ENCODE measurements at regions not wholly inside any gene's neighbourhood (a gene's known extent, or its start where the extent isn't known, plus 50 kb on each side); places are given as distances from the start of the nearest gene placed in this dataset.

- in situ Hi-C loops (cut with MboI; ENCODE audit: low sequenced_read_pairs, unreplicated experiment), result loop anchor here (10.0 kb wide), 1 partner anchor 77 kb away; no protein-coding TSS in a partner anchor
- no peak for DNase-seq (ENCODE audit: low spot score)
- no peak for TF ChIP-seq CTCF (IDR thresholded peaks at IDR 0.05; ENCODE audit: borderline replicate concordance, control extremely low read depth, extremely low read depth, insufficient read depth, missing control alignments)
Observed at GRCh38 chr12:17841496-17841895, 248.5 kb downstream of the RERGL start.

- DNase-seq (ENCODE audit: low spot score), result no peak
- no peak for TF ChIP-seq CTCF (IDR thresholded peaks at IDR 0.05; ENCODE audit: borderline replicate concordance, control extremely low read depth, extremely low read depth, insufficient read depth, missing control alignments)
- in situ Hi-C loops (cut with MboI; ENCODE audit: low sequenced_read_pairs, unreplicated experiment), result no loop called here
Observed at GRCh38 chr12:17829813-17830212, 260.2 kb downstream of the RERGL start.

- in situ Hi-C loops (cut with MboI; ENCODE audit: low sequenced_read_pairs, unreplicated experiment), result no loop called here
- no peak for TF ChIP-seq CTCF (IDR thresholded peaks at IDR 0.05; ENCODE audit: borderline replicate concordance, control extremely low read depth, extremely low read depth, insufficient read depth, missing control alignments)
- DNase-seq (ENCODE audit: low spot score), result no peak
Observed at GRCh38 chr12:17818931-17819330, 271.1 kb downstream of the RERGL start.

- DNase-seq (ENCODE audit: low spot score), result no peak
- in situ Hi-C loops (cut with MboI; ENCODE audit: low sequenced_read_pairs, unreplicated experiment), result no loop called here
- TF ChIP-seq CTCF (IDR thresholded peaks at IDR 0.05; ENCODE audit: borderline replicate concordance, control extremely low read depth, extremely low read depth, insufficient read depth, missing control alignments), result no peak
Observed at GRCh38 chr12:17810399-17810798, 279.6 kb downstream of the RERGL start.

- in situ Hi-C loops (cut with MboI; ENCODE audit: low sequenced_read_pairs, unreplicated experiment), result no loop called here
- DNase-seq (ENCODE audit: low spot score), result no peak
- no peak for TF ChIP-seq CTCF (IDR thresholded peaks at IDR 0.05; ENCODE audit: borderline replicate concordance, control extremely low read depth, extremely low read depth, insufficient read depth, missing control alignments)
Observed at GRCh38 chr12:17809206-17809605, 280.8 kb downstream of the RERGL start.

GRCh38 chr12:17802657-17803641 lies 287.0 kb downstream of the RERGL start:
- TF ChIP-seq CTCF (IDR thresholded peaks at IDR 0.05; ENCODE audit: borderline replicate concordance, control extremely low read depth, extremely low read depth, insufficient read depth, missing control alignments), result no peak
- in situ Hi-C loops (cut with MboI; ENCODE audit: low sequenced_read_pairs, unreplicated experiment), result no loop called here
- DNase-seq (ENCODE audit: low spot score), result no peak
